Small intestine (tissue), 7 donors: ENCODE measurements at regions not wholly inside any gene's neighbourhood (a gene's known extent, or its start where the extent isn't known, plus 50 kb on each side); places are given as distances from the start of the nearest gene placed in this dataset.

Source experiments
- DNase-seq, 2 donors: peaks; one replicate each; pipeline versions ENCODE4 v3.0.0 to v3.0.0-alpha.2; 2013
- FAIRE-seq: peaks from 2 replicates; lab custom pipeline; 2012; peaks lifted over from hg19 to GRCh38; lab: Jason Lieb, UNC
- H3K27ac ChIP-seq, 3 donors: one replicate each; pipeline ENCODE4 v1.5.1; 2013; ENCODE audit warnings: low read length in 2 of 3, mild to moderate bottlenecking in 2 of 3, control low read depth in 1 of 3, inconsistent platforms in 1 of 3, low read depth in 1 of 3, moderate library complexity in 1 of 3
- H3K27me3 ChIP-seq, 3 donors: one replicate each; pipeline ENCODE4 v1.6.1; 2013; ENCODE audit warnings: low read length in 3 of 3, inconsistent platforms in 1 of 3; ENCODE audit not compliant: control insufficient read depth in 3 of 3, insufficient read depth in 3 of 3
- H3K36me3 ChIP-seq, 3 donors: one replicate each; pipeline ENCODE4 v1.6.1; 2013; ENCODE audit warnings: low read length in 3 of 3, inconsistent platforms in 1 of 3, low read depth in 1 of 3, mild to moderate bottlenecking in 1 of 3, moderate library complexity in 1 of 3; ENCODE audit not compliant: control insufficient read depth in 3 of 3, insufficient read depth in 2 of 3
- H3K4me1 ChIP-seq, 3 donors: one replicate each; pipeline ENCODE4 v1.6.1; 2013; ENCODE audit warnings: low read length in 2 of 3, inconsistent platforms in 1 of 3, low read depth in 1 of 3, mild to moderate bottlenecking in 1 of 3, moderate library complexity in 1 of 3; ENCODE audit not compliant: control insufficient read depth in 3 of 3, insufficient read depth in 2 of 3
- H3K4me3 ChIP-seq, 3 donors: one replicate each; pipeline ENCODE4 v1.5.1; 2013; ENCODE audit warnings: low read length in 3 of 3, control low read depth in 1 of 3, inconsistent platforms in 1 of 3, low read depth in 1 of 3, mild to moderate bottlenecking in 1 of 3, moderate library complexity in 1 of 3
- H3K9me3 ChIP-seq, 2 donors: one replicate each; pipeline ENCODE4 v1.6.1; 2013; ENCODE audit warnings: low read depth in 1 of 2, low read length in 1 of 2; ENCODE audit not compliant: control insufficient read depth in 2 of 2, insufficient read depth in 1 of 2
- WGBS, 3 donors: extraction: QIAGEN DNeasy Blood & Tissue Kit; methylation state at CpG; one replicate each; pipeline ENCODE4 v1.1.7; 2013; 5-methylcytosine and 5-hydroxymethylcytosine counted together
- donor health status: healthy with polysubstance abuse.
- donor health status: control.
- donor health status: control.
- donor health status: Bipolar disorder and iron deficiency.
- donor health status: healthy.

GRCh38 chr20:40860487-40860902 is 168.1 kb upstream of the TOP1 start:
- Histone ChIP-seq H3K27ac (no peak overlapping the region), H3K4me3 (no peak overlapping the region), H3K27me3 (no peaks in the 10 kb centered on the region), H3K36me3 (no peaks in the 10 kb centered on the region), H3K4me1 (no peaks in the 10 kb centered on the region), H3K9me3 (no peaks in the 10 kb centered on the region)
- FAIRE-seq (no peak), DNase-seq (no peak)
- WGBS, 3 donors = 62 to 70% (median 65%) methylated on average over 8 of the region's 8 CpGs

DNA sequence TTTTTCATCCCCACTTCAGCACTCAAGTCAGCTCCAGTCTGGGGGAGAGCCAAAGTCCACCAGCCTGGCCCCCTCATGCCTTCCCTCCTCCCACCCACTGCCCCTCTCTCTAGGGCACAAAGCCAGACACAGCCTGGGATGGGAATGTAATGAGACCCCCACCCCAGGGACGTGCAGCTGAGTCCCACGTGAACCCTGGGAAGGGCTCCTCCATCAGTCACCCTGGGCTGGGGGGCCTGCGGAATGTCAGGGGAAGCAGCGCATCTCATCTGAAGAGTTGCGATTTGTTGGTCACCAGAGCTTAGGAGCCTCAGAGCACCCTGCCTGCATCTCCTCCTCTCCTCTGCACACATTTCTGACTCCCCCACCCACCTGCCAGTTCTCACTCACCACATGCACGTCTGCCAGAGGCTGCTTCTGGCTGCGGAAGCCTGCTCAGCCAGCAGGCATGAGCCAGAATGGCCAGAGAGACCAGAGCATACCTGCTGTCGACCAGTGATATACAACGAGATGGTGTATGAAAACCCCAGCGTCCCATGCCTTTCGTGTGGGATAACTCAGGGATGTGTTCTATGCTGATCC is 167.1 kb upstream of the TOP1 start:
- Histone ChIP-seq H3K36me3 (no peaks in the 10 kb centered on the region), H3K27ac (no peak overlapping the region), H3K27me3 (no peaks in the 10 kb centered on the region), H3K9me3 (no peaks in the 10 kb centered on the region), H3K4me3 (no peak overlapping the region), H3K4me1 (no peaks in the 10 kb centered on the region)
- 69 to 83% (median 75%) methylated on average over 11 of the region's 11 CpGs for WGBS, 3 donors
- DNase-seq = no peak
- no peak for FAIRE-seq

DNA sequence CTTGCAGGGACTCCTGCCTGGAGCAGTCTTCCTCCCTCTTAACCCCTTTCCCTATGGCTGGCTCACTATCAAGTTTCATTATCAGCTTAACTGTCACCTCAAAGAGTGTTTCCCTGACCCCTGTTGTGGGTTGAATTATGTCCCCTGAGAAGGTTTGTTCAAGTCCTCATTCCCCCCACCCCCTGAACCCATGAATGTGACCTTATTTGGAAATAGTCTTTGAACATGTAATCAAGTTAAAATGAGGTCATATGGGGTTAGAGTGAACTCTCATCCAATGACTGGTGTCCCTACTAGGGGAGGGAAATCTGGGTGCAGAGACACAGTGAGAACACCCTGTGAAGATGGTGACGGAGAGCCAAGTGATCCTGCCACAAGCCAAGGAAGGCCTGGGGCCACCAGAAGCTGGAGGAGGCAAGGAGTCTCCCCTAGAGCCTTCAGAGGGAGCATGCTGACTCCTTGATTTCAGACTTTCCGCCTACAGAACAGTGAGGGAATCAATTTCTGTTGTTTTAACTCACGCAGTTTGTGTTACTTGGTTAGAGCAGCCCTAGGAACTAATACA is 165.2 kb upstream of the TOP1 start:
- H3K36me3 ChIP-seq = no peaks in the 10 kb centered on the region
- no peak overlapping the region for H3K4me3 ChIP-seq
- no peaks in the 10 kb centered on the region for H3K27me3 ChIP-seq
- FAIRE-seq (no peak), DNase-seq (no peak)
- H3K9me3 ChIP-seq = no peaks in the 10 kb centered on the region
- WGBS, 3 donors = 81 to 94% (median 89%) methylated on average over 3 of the region's 3 CpGs
- no peaks in the 10 kb centered on the region for H3K4me1 ChIP-seq
- H3K27ac ChIP-seq = no peak overlapping the region

DNA sequence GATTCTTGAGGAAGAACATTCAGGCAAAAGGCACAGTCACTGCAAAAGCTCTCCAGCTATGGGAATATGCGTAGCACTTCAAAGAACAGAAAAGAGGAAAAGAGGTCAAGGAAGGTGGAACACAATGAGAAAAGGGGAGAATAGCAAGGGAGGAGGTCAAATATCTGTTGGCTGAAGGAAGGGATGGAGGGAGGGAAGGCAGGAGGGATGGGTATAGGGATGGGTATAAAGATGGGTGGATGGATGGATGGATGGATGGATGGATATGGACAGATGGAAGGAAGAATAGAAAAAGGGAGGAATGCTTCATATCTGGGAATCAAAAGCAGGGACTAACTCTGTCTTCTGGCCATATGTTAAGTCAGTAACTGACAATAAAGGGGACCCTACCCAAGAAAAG is 164.2 kb upstream of the TOP1 start:
- Histone ChIP-seq H3K36me3 (no peaks in the 10 kb centered on the region), H3K27me3 (no peaks in the 10 kb centered on the region), H3K9me3 (no peaks in the 10 kb centered on the region), H3K4me1 (no peaks in the 10 kb centered on the region), H3K4me3 (no peak overlapping the region), H3K27ac (no peak overlapping the region)
- DNase-seq (no peak), FAIRE-seq (no peak)
- WGBS, 3 donors = 84 to 96% (median 95%) methylated on average over 1 of the region's 1 CpG

- no peaks in the 10 kb centered on the region for H3K4me1 ChIP-seq
- FAIRE-seq = no peak
- no peaks in the 10 kb centered on the region for H3K27me3 ChIP-seq
- no peaks in the 10 kb centered on the region for H3K9me3 ChIP-seq
- no peak overlapping the region for H3K27ac ChIP-seq
- no peak overlapping the region for H3K4me3 ChIP-seq
- 38 to 54% (median 42%) methylated on average over 3 of the region's 3 CpGs for WGBS, 3 donors
- DNase-seq = no peak
- no peaks in the 10 kb centered on the region for H3K36me3 ChIP-seq
Observed at GRCh38 chr20:40865095-40865494, 163.5 kb upstream of the TOP1 start.

DNA sequence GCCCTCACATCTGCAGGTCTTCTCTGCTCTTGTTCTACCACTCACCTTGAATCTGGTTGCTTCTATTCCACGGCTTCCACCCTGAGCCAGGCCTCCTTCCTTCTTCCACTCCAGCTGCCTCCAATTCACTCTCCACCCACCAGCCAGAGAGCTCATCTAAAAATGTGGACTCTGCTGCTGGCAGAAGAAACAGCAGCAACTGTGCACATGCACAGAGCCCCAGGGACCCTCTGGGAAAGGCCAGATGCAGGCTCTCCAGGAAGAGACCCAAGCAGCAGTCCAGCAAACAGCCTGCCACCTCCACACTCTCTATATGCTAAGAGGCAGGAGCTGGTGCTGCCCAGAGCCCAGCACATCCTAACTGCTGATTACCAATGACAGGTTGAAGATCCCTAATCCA is 162.6 kb upstream of the TOP1 start:
- Histone ChIP-seq H3K27ac (no peak overlapping the region), H3K9me3 (no peaks in the 10 kb centered on the region), H3K4me1 (no peaks in the 10 kb centered on the region), H3K27me3 (no peaks in the 10 kb centered on the region), H3K4me3 (no peak overlapping the region), H3K36me3 (no peaks in the 10 kb centered on the region)
- DNase-seq (no peak), FAIRE-seq (no peak)
- 28 to 38% (median 33%) methylated on average over 1 of the region's 1 CpG for WGBS, 3 donors

DNA sequence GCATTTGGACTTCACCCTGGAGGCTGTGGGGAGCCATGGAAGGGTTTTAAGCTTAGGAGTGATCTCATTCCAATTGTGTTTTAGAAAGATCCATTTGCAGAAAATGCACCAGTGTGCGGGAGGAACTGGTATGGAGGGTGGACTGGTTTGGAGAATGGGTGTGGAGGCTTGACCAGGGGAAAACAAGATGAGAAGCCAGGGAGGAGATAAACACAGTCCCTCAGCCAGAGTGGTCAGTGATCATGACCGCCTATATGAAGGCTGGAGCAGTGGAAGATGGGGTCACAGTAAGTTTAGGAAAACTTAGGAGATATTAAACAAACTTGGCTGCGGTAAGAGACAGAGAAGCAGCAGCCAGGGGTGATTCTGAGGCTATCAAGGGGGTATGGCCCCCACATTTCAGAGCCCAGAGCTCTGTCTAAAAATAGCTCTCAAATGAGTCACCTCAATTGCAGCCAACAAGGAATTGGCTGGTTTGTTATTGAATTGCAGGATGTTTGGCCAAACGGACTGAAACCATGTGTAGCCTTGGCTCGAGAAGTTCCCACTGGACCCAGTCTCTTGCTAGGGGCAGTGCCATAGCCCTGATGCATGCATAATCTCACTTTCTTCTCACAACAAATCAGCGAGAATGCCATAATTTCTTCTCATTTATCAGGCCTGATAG is 159.9 kb upstream of the TOP1 start:
- Histone ChIP-seq H3K27me3 (no peaks in the 10 kb centered on the region), H3K9me3 (no peaks in the 10 kb centered on the region), H3K27ac (no peak overlapping the region), H3K4me1 (no peaks in the 10 kb centered on the region), H3K36me3 (no peaks in the 10 kb centered on the region), H3K4me3 (no peak overlapping the region)
- DNase-seq (peak in 1 of 2 donors; percentile 8), FAIRE-seq (no peak)
- 54 to 76% (median 73%) methylated on average over 6 of the region's 6 CpGs for WGBS, 3 donors

GRCh38 chr20:40869218-40870147 is 159.1 kb upstream of the TOP1 start:
- Histone ChIP-seq H3K4me1 (no peaks in the 10 kb centered on the region), H3K4me3 (no peak overlapping the region), H3K36me3 (no peaks in the 10 kb centered on the region), H3K27me3 (no peaks in the 10 kb centered on the region), H3K27ac (no peak overlapping the region), H3K9me3 (no peaks in the 10 kb centered on the region)
- FAIRE-seq (no peak), DNase-seq (no peak)
- 68 to 71% (median 69%) methylated on average over 12 of the region's 12 CpGs for WGBS, 3 donors
